HG03025 (cell line): ENCODE measurements at regions not wholly inside any gene's neighbourhood (a gene's known extent, or its start where the extent isn't known, plus 50 kb on each side); places are given as distances from the start of the nearest gene placed in this dataset.
"Not testable (repeated sequence)": the region's sequence is repeated elsewhere in the genome, so short reads cannot be mapped to it uniquely, and the experiment has no call there.

Experiments
- ATAC-seq: cut with Tn5 transposase; IDR thresholded peaks from one replicate; pipeline ENCODE4 v1.9.1; 2021; ENCODE audit warnings: mild to moderate bottlenecking, moderate library complexity; ENCODE audit not compliant: unreplicated experiment, low FRiP score

DNA sequence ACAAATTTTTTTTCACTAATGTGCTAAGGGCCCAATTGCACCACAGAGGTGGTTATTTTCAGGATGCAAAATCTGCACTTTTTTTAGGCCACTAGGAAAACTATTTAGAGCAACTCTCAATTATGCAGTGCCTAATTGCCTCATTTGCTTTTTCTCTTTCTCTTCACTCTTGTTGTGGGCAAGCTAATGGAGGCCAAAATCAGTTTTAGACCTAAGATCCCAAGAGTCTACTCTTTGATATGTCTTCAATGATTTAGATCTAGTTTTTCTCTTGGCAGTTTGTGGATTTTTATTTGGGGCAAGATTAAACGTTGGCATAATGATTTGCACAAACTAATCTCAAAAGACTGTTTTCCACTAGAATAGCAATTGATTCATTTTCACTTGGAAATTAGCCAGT lies 1996.9 kb downstream of the LRRC4C start:
- ATAC-seq = no peak

DNA sequence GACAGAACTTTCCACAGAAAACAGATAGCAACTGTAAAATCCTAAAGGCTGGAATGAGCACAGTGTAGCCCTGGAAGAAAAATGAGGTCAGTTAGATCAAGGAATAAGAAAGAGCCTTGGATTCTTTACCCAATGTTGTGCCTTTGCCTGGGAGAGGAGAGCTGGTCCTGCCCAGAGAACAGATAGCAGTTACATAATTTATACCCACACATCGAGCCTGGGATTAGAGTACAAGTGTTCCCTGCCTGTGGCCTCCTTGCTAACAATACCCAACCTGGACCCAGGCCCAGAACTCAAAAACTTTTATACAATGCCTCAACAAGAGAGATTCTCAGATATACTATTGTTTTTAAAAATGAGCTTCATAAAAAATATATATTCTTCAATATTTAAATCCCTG lies 1998.4 kb downstream of the LRRC4C start:
- no peak for ATAC-seq

DNA sequence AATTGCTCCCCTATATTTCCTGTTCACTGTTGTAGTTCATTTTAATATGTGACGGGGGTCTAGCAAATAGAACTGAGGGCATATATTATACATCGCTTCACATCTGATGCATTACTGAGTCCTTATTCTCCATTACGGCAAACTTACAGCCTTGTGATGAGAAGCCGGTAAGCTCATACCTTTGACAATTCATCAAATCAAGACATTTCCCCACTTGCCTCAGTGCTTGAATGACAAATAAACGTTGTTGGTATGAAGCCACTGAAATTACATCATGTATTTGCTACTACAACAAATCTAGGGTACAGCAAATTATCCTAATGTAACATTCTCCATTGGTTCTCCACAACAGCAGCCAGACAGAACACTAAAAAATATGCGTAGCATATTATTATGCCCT lies 1999.8 kb downstream of the LRRC4C start:
- ATAC-seq = no peak

DNA sequence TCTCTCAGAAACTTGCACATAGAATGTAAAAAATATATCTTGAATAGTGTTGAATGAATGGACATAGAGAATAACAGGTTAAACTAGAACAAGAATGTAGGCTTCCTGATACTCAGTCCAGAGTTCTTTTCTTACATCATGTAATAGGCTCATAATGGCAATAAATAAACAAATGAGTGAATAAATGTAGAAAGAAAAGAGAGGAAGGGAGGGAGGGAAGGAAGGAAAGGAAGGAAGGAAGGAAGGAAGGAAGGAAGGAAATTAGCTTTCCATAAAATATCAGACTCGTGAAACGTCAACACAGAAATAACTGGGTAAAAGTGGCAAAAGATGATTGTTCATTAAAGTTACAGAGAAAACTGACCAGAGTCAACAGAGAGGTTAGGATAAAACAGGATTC lies 2001.0 kb downstream of the LRRC4C start:
- ATAC-seq = no peak

DNA sequence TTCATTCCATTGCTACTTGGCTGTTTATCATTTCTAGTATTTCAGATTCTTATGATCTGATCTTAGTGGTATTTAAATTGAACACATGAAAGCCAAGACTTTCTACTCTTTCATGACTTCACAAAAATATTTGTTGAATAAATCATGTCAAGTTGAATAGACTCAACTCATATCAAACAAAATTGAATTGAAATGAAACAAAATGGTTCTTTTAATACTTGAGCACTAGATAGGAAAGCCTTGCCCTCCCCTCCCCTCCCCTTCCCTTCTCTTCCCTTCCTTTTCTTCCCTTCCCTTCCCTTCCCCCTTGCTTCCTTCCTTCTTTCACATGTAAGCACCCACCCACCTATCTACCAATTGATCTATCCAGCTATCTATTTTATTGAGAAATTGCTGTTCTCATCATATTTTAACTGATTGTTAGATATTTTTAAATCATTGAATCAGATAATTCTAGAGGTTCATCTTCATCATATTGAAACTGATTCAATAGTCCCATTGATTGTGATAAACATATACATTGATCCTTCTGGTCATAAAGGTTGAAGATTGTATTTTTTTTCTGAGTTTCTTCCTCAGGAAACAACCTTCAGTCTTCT lies 2015.9 kb downstream of the LRRC4C start:
- no peak for ATAC-seq

DNA sequence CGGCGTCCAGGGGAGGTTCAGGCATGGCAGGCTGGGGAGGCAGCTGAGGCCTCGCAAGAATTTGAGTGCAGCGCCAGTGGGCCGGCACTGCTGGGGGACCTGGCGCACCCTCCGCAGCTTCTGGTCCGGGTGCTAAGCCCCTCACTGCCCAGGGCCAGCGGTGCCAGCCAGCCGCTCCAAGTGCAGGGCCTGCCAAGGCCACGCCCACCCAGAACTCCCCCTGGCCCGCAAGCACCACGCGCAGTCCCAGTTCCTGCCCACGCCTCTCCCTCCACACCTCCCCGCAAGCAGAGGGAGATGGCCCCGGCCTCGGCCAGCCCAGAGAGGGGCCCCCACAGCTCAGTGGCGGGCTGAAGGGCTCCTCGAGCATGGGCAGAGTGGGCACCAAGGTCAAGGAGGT lies 2017.3 kb downstream of the LRRC4C start:
- ATAC-seq = no peak

DNA sequence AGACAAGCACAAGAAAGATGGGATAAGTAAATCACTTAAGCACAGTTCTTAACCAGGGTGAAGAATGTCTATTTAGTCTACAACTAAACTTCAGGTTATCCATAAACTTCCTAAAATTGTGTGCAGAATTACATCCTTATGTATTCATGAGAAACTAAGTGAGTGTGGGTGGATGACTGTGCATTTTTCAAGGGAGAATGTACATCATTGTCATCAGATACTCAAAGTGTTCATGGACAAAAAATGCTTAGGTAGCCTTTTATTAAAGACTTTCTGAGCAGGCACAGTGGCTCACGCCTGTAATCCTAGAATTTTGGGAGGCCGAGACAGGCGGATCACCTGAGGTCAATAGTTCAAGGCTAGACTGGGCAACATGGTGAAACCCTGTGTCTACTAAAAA lies 2023.8 kb downstream of the LRRC4C start:
- ATAC-seq = no peak

DNA sequence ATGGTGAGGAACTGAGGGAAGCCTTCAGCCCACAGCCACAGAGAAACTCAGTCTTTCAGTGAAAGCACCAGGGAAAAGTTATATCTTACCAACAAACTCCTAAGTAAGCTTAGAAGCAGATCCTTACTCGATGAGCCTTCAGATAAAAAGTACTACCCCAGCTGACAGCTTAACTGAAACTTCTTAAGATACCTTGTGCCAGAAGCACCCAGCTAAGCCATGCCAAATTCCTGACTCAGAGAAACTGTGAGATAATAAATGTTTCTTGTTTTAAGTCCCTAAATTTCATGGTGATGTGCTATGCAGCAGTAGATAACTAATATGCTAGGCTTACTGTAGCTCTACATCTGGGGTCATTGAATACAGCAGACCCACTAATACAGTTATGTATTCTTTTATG lies 2025.0 kb downstream of the LRRC4C start:
- no peak for ATAC-seq

DNA sequence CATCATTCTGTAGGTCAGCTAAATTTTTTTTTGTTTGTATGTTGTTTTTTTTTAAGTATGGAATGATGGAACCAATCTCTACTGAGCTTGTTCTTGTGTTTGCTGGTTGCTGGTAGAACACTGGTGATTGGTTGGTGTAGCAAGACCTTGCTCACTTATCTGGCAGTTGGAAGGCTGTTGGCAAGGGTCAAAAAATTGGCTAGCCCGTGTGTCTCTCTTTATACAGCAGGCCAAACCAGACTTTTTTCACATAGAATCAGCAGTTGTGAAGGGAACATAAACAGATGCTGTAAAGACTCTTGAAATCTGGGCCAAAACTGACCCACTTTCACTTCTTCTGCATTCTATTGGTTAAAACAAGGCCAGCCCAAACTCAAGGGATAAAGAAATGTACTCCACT lies 2026.5 kb downstream of the LRRC4C start:
- no peak for ATAC-seq

DNA sequence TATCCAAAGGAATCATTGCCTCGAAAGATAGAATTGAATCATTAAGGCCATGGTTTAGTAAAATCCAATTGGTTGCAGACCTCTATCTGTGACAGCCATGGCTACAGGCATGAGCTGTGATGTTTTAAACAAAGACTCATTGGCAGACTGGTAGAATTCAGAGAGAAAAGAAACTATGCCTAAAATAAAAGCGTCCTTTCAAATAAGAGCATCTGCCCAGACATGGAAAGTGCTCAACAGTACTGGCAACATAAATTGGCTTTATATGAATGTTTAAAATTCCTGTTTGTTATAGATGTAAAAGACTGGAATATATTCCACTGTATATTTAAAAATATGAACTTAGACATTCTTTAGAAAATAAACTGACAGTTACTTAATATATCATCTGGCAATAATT lies 2034.2 kb downstream of the LRRC4C start:
- ATAC-seq = no peak

DNA sequence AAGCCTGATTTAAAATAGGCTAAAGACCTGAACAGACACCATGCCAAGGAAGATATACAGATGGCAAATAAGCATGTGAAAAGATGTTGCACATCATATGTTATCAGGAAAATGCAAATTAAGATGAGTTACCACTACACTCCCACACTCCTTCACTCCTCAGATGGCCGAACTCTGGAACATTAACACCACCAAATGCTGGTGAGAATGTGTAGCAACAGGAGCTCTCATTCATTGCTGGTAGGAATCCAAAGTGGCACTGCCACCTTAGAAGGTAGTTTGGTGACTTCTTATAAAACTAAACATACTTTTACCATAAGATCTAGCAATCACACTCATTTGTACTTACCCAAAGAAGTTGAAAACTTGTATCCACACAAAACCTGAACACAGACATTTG lies 2047.3 kb downstream of the LRRC4C start:
- ATAC-seq = no peak

DNA sequence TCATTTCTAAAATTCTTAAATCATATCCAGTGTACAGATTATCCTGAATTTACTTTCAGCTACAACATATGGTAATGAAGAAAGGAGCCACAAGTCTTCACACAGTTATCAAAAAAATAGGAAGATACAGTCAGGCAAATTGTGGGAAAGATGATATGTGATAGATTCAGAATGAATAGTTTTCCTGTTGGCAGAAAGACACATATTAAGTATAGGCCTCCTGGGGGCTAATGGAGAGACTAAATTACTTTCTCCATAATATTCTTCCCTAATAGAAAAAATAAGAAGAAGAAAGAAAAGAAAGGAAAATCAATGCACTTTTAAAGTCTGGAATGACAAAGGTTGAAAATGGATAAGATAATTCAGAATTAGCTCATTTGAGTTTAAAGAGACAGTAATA lies 2073.5 kb downstream of the LRRC4C start:
- no peak for ATAC-seq

DNA sequence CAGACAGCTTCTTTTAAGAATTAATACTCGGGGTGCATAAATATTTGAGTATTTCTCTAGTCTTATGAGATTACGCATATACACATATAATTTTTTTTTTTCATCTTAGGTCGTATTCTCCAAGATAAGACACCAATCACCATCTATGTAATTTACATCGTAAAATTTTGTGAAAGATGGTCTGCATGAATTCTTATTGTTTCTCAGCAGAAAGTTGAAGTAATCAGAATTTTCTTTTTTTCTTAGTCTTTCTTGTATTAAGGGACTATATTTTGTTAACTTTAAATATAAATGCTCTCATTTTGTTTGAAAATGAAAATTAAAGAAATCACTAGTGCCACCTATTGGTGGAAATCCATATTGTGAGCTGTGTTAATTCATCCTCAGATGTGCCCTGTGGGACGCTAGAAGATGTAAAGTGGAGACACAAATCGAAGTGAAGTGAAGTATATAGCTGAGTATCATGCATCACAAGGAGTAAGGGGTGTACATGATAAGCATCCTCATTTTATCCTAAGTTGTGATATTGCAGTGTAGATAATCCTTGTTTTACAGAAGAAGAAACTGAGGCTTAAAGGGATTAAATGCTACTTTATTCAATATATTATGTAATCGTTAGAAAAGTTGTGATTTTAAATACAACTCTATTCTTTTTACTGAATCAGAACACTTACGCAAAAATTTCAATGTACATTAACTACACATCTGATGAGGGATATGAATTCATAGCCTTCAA lies 2084.3 kb downstream of the LRRC4C start:
- no peak for ATAC-seq

DNA sequence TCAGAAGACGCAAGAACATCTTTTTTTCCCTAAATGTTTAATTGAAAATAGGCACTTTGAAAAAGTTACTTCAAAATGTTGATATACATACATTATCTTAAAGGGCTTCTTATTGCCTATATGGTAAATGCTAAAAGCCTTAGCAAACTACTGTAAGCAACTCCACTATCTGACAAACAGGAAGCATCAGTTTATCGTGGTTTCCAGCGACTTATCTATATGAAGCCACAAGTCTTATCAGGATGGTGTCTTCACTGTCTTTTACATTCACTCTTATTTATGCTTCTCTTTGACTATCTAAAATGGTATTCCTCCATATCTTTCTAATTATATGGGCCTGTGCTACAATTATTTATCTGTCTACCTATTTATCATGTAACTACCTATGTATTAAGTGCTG lies 2091.9 kb downstream of the LRRC4C start:
- no peak for ATAC-seq

DNA sequence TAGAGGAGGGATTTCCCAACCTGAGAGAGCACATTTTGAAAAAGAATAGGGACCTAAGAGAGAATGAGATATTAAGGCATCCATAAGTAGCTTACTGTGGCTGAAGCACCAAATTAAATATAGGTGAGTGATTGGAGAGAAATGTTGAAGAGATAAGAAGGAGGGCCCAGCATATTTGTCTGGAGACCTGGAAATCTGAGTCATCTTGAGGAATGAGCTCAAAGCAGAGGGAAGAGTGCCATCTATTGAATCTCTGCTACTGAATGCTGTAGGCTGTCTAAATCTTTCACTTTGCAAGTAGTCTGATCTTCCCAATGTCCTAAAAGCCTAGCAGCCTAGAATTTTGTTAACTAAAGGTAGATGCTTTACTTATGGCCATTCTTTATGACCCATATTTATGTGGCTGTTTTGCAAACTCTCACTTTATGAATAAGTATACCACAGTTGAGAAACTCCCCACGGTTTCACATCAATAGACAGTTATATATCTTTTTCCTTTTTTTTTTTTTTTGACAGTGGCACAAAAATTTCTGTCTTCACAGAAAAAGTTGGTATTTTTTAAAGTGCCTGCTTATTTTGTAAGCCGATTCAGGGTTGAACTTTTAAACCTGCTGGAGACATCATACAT lies 2093.5 kb downstream of the LRRC4C start:
- no peak for ATAC-seq

DNA sequence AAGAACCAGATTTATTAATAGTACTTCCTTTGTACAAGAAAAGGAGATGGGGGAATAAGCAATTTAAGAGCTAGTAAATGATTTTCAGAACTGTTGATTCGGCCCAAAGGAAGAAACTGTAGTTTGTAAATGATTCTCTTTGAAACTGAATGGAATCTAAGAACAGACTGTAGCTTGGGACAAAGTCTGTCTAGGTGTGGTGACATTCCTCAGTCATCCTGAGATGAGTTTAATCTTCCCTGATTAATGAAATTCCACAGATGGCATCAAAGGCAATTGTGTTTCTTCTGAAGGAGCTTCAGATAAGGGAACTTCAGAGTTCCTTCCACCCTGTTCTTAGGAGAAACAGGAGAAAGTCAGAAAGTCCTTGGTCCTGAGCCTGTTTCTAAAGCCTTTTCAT lies 2095.9 kb downstream of the LRRC4C start:
- ATAC-seq = no peak

DNA sequence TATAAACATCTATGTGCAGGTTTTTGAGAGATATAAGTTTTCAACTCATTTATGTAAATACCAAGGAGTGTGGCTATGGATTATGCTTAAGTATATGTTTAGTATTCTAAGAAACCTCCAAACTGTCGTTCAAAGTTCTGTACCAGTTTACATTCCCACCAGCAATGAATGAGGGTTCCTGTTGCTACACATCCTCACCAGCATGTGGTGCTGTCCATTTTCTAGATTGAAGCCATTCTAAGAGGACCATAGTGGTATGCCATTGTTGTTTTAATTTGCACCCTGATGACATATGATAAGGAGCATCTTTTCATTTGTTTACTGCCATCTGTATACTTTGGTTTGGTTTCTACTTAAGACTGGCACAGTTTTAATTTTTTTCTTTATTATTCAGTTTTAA lies 2097.9 kb downstream of the LRRC4C start:
- no peak for ATAC-seq

DNA sequence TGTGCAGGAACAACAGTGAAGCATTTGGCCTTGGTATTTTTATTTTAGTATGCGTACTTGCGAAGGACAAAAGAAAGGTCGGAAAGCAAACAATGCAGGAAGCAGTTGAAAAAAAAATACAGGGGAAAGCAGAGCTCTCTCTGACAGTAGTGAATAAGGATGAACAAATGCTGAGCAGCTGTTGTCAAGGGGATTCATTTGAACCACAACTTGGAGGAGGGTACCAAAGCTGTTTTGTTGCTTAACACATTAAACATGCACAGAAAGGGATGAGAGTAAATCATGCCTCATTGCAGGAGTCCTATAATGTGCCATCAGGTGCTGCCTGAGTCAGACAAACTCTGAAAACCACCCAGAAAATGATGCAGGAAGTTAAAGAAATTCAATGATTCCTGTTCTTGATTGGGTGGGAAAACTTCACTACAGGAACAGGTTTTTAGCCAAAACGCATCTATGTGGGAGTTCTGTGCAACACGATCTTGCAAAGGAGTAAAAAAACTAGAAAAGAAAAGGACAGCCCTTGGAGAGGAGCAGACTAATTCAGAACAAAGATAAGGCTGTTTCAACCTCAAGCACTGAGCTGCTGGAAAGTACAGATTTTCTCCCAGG lies 2113.5 kb downstream of the LRRC4C start:
- no peak for ATAC-seq

DNA sequence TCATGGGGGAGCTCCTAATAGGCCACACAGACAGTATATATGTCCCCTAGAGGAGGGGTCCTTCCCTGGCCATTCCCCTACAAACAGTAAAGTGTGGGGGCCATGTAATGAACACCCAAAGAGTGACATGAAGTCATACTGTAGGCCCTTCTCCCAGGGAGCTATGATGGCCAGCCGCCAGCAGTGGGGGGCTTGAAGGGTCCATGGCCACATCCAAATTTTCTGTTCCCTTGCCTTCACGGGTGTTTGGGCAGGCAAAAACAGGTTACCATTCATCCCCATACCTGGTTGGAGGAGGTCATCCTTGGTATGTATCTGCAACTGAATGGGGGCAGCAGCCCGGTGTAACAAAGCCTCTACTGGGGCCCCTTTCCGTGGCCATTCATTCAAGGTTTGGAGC lies 2118.0 kb downstream of the LRRC4C start:
- ATAC-seq = no peak

DNA sequence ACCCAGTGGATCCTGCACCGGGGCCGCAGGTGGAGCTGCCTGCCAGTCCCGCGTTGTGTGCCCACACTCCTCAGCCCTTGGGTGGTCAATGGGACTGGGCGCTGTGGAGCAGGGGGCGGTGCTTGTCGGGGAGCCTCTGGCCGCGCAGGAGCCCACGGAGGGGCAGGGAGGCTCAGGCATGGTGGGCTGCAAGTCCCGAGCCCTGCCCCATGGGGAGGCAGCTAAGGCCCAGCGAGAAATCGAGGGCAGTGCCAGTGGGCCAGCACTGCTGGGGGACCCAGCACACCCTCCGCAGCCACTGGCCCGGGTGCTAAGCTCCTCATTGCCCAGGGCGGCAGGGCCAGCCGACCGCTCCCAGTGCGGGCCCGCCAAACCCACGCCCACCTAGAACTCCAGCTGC lies 2126.4 kb downstream of the LRRC4C start:
- ATAC-seq = not testable (repeated sequence)

DNA sequence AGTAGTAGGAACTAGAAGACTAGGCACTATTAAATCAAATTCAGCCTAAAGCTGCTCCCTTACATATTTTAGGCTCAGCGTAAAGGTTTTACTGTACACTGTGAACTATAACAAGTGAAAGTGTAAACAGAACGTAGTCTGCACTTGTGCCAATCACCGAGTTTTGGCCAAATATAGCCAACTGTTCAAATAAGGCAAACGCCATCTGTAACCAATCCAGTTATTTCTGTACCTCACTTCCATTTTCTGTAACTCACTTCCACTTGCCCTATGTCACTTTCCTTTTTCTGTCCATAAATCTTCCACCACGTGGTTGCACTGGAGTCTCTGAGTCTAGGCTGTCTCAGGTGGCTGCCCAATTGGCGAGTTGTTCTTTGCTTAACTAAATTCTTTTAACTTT lies 2132.2 kb downstream of the LRRC4C start:
- ATAC-seq = no peak

DNA sequence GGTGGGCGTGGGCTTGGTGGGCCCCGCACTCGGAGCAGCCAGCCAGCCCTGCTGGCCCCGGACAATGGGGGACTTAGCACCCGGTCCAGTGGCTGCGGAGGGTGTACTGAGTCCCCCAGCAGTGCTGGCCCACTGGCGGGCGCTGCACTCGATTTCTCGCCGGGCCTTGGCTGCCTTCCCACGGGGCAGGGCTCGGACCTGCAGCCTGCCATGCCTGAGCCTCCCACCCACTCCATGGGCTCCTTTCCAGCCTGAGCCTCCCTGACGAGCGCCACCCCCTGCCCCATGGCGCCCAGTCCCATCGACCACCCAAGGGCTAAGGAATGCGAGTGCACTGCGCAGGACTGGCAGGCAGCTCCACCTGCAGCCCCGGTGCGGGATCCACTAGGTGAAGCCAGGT lies 2147.6 kb downstream of the LRRC4C start:
- not testable (repeated sequence) for ATAC-seq
